Ovary (tissue), 7 donors: ENCODE measurements at regions not wholly inside any gene's neighbourhood (a gene's known extent, or its start where the extent isn't known, plus 50 kb on each side); places are given as distances from the start of the nearest gene placed in this dataset.

Experiments
- DNase-seq, 5 donors: peaks; one replicate each; pipeline ENCODE4 v3.0.0-alpha.2; 2019 to 2020
- H3K27ac ChIP-seq, 2 donors: fragments of 200-600 bp; one replicate each; pipeline versions ENCODE4 v1.5.1 to v1.8.0; 2019 to 2022
- H3K27me3 ChIP-seq: fragments of 200-600 bp; one replicate; pipeline ENCODE4 v1.8.0; 2022
- H3K36me3 ChIP-seq: fragments of 200-600 bp; sonication (generic); one replicate; pipeline ENCODE4 v1.5.1; 2019
- H3K4me1 ChIP-seq: one replicate; pipeline ENCODE4 v1.8.1; 2013; ENCODE audit warnings: mild to moderate bottlenecking, moderate library complexity; ENCODE audit not compliant: insufficient read depth
- H3K4me3 ChIP-seq: fragments of 200-600 bp; sonication (generic); one replicate; pipeline ENCODE4 v1.5.1; 2017
- H3K9me3 ChIP-seq, 2 donors: fragments of 200-600 bp in 1 of 2; sonication (generic) in 1 of 2; one replicate each; pipeline versions ENCODE4 v1.5.1 to v1.8.1; 2013 to 2019; ENCODE audit warnings: mild to moderate bottlenecking in 1 of 2, moderate library complexity in 1 of 2
- EP300 ChIP-seq: sonication (generic); formaldehyde crosslinking; IDR thresholded peaks from one replicate; pipeline ENCODE4 v1.6.1; 2017; ENCODE audit warnings: antibody characterized with exemption
- POLR2A ChIP-seq: fragments of 450-650 bp; IDR thresholded peaks from one replicate; pipeline ENCODE4 v1.6.1; 2017; ENCODE audit warnings: antibody characterized with exemption, mild to moderate bottlenecking, moderate library complexity
- WGBS, 3 donors: extraction: QIAGEN DNeasy Blood & Tissue Kit in 1 of 3; methylation state at CpG; one replicate each; pipeline versions ENCODE4 v1.1.5 to v1.1.7; 2013 to 2017; 5-methylcytosine and 5-hydroxymethylcytosine counted together
- intact Hi-C, 4 donors: fragments of 100-400 bp; cut with DNase I; formaldehyde crosslinking; loops; one replicate each; pipeline versions ENCODE4 v1.11.0 to v1.15.1; 2022 to 2023
- TF ChIP-seq, protein P1 (sequence below), 3 donors: fragments of 450-650 bp in 2 of 3; fragments of 200-600 bp in 1 of 3; IDR thresholded peaks; one replicate each; pipeline versions ENCODE4 v1.5.1 to v1.8.0; 2016 to 2022; ENCODE audit warnings: antibody characterized with exemption in 3 of 3, mild to moderate bottlenecking in 1 of 3
- donor health status: DM: no; HTN: no; CAD: no; lungs with moderate emphysema.
- donor health status: DM: no; HTN: no; CAD: no.
- donor health status: Bipolar disorder and iron deficiency.
- donor health status: DM: no; HTN: no; CAD: no.
- donor health status: DM: yes; HTN: yes; CAD: no.

DNA sequence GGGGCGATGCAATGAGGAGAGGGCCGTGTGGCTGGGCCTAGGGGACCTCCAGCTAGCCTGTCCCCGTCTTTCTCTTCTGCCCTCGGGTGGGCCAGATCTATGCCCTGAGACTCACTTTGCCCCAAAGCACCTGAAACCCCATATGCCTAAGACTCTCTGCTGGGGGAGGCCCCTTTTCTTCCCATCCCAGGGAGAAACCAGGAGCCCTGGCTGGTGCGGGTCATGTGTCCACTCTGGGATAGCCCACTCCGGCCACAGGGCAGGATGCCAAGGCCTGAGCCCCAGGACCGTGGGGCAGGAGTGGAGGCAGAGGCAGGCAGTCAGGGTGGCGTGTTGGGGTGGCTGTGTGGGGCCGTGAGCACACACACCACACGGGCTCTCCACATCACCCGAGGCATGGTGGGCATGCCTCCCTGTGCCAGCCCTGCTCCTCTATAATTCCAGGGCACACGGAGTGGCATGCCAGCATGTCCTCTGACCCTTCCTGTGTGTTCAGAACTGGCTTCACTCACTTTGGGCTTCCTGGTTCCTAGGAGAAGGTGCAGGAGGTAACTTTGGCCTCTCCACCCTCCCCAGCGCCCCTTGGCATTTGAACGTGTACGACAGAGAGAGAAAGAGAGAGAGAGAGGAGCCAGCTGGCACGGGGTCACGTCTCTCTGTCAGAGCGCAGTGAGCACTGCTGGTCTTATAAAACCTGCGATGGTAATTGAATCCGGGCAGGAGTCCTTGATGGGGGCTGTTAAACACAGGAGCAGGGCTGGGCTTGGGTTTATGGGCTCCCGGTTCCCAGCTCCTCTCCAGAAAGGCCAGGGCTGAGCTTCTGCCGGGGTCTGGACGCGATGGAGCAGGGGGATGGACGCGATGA, 144.2 kb downstream of the KIF26A start:
- no peak overlapping the region for H3K4me3 ChIP-seq
- peaks cover 2% of the 10 kb centered on the region for H3K4me1 ChIP-seq
- H3K9me3 ChIP-seq: no peaks in the 10 kb centered on the region
- intact Hi-C loops: no loop called here
- peak; percentile 6 to 28 (median 20) for DNase-seq
- no peak overlapping the region for H3K27ac ChIP-seq
- no peaks in the 10 kb centered on the region for H3K36me3 ChIP-seq
- TF ChIP-seq, protein P1, sequence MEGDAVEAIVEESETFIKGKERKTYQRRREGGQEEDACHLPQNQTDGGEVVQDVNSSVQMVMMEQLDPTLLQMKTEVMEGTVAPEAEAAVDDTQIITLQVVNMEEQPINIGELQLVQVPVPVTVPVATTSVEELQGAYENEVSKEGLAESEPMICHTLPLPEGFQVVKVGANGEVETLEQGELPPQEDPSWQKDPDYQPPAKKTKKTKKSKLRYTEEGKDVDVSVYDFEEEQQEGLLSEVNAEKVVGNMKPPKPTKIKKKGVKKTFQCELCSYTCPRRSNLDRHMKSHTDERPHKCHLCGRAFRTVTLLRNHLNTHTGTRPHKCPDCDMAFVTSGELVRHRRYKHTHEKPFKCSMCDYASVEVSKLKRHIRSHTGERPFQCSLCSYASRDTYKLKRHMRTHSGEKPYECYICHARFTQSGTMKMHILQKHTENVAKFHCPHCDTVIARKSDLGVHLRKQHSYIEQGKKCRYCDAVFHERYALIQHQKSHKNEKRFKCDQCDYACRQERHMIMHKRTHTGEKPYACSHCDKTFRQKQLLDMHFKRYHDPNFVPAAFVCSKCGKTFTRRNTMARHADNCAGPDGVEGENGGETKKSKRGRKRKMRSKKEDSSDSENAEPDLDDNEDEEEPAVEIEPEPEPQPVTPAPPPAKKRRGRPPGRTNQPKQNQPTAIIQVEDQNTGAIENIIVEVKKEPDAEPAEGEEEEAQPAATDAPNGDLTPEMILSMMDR (IDR thresholded peaks at IDR 0.05): no peak
- TF ChIP-seq POLR2A (no peak), EP300 (no peak)
- WGBS, 3 donors: 72 to 82% (median 79%) methylated on average over 22 to 26 of the region's 26 CpGs
- no peaks in the 10 kb centered on the region for H3K27me3 ChIP-seq

DNA sequence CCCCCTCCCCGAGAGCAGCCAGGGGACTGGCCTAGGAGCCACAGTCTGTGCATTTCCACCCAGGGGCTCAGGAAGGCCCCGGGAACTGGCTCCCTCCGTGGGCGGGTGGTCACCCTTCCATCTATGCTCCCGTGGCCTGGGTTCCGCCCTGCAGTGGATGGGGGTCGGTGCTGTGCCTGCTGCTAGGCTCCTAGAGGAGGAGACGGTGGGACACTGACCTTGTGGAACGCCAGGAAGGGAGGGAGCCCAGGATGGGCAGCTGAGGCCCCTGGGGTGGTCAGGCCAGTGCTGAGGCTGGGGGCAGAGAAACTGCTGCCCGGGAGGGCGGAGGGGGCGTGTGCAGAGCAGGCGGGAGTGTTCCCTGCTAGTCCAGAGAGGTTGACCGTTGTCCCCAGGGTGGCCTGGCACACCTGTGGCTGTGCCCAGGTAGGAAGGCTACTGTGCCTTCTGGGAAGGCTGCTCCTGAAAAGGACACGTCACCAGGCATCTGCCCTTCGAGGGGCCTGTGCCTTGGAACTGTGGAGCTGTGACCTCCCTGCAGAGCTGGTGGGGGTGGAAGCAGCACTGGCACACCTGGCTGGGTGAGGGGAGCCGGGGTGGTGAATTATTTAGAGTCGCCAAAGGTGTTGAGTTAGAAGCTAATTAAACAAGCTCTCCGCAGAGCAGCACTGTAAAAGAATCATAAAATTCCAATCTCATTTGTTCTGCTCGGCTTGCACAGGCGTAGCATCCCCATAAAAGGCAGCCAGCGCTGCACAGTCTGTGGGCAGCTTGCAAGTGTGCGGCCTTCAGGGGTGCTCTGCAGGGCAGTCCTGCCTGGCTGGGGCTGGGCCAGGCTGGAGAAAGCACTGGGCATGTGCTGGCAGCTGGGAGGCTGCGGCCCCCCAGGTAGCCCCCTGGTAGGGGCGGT, 145.1 kb downstream of the KIF26A start:
- no peaks in the 10 kb centered on the region for H3K27me3 ChIP-seq
- peaks cover 2% of the 10 kb centered on the region for H3K4me1 ChIP-seq
- no peak overlapping the region for H3K4me3 ChIP-seq
- 72 to 75% (median 75%) methylated on average over 24 to 25 of the region's 25 CpGs for WGBS, 3 donors
- H3K36me3 ChIP-seq: no peaks in the 10 kb centered on the region
- TF ChIP-seq, protein P1 (IDR thresholded peaks at IDR 0.05): no peak
- TF ChIP-seq EP300 (no peak), POLR2A (no peak)
- DNase-seq: peak; percentile 7 to 25 (median 11)
- no peaks in the 10 kb centered on the region for H3K9me3 ChIP-seq
- intact Hi-C loops: no loop called here
- H3K27ac ChIP-seq: no peak overlapping the region

DNA sequence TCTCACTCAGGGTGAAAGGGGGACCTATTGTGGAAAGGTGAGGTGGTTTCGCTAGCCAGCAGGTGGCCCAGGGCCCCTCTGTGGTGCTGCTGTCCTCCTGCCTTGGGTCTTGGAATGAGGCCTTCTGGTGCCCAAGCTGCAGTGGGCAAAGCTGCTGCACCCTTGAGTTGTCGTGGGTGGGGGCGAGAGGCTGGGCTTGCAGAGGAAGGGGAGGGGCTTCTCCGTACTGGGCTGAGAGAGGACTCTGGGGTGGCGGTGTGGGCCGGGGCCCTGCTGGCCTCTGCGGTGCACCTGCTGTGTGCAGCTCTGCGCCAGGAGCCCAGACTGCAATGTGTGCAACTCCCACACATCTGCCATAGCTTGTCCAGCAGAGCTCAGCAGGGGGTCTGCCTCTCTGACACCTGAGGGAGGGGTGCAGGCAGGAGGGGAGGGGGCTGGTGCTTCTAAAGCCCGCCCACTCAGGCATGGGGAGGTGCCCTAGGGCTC, 145.8 kb downstream of the KIF26A start:
- H3K36me3 ChIP-seq: no peaks in the 10 kb centered on the region
- H3K27me3 ChIP-seq: no peaks in the 10 kb centered on the region
- H3K9me3 ChIP-seq: no peaks in the 10 kb centered on the region
- peak in 4 of 5 donors; percentile 6 to 27 (median 16) for DNase-seq
- intact Hi-C loops: no loop called here
- TF ChIP-seq POLR2A: no peak
- TF ChIP-seq, protein P1 (IDR thresholded peaks at IDR 0.05): no peak
- TF ChIP-seq EP300: no peak
- H3K4me1 ChIP-seq: peaks cover 2% of the 10 kb centered on the region
- 66 to 79% (median 71%) methylated on average over 8 to 9 of the region's 9 CpGs for WGBS, 3 donors
- no peak overlapping the region for H3K4me3 ChIP-seq
- no peak overlapping the region for H3K27ac ChIP-seq
